A673 (cell line): ENCODE measurements at regions not wholly inside any gene's neighbourhood (a gene's known extent, or its start where the extent isn't known, plus 50 kb on each side); places are given as distances from the start of the nearest gene placed in this dataset.

Experiments used
- CTCF ChIP-seq: fragments of 300-800, 200-600 bp; sonication (generic); conservative IDR thresholded peaks from 2 replicates; pipeline ENCODE4 v1.5.1; 2017; ENCODE audit warnings: low read depth, mild to moderate bottlenecking, antibody characterized with exemption, low read length, moderate library complexity, mixed read lengths
- EZH2 ChIP-seq: fragments of 200-600 bp; sonication (generic); IDR thresholded peaks from 2 replicates; pipeline ENCODE4 v1.6.1; 2017; ENCODE audit warnings: borderline replicate concordance, low read depth, mild to moderate bottlenecking, mixed read lengths, antibody characterized with exemption, low read length; ENCODE audit not compliant: poor library complexity, severe bottlenecking

GRCh38 chr14:21882226-21882625, 208.6 kb upstream of the OR4E1 start:
- TF ChIP-seq CTCF (no peak), EZH2 (no peak)
